ENCODE measurements at regions not wholly inside any gene's neighbourhood (a gene's known extent, or its start where the extent isn't known, plus 50 kb on each side); places are given as distances from the start of the nearest gene placed in this dataset.
"Not testable (repeated sequence)": the region's sequence is repeated elsewhere in the genome, so short reads cannot be mapped to it uniquely, and the experiment has no call there.

- intact Hi-C loops (cut with micrococcal nuclease) = no loop called here
Observed at GRCh38 chr20:52444455-52444854, 252.9 kb upstream of the ZFP64 start.

GRCh38 chr20:52443874-52444273, 252.3 kb upstream of the ZFP64 start:
- intact Hi-C loops (cut with micrococcal nuclease) = no loop called here

GRCh38 chr20:52441710-52442109, 250.1 kb upstream of the ZFP64 start:
- intact Hi-C loops (cut with micrococcal nuclease) = no loop called here

- intact Hi-C loops (cut with micrococcal nuclease) = no loop called here
Observed at GRCh38 chr20:52439375-52439774, 247.8 kb upstream of the ZFP64 start.

GRCh38 chr20:52438326-52438963, 246.9 kb upstream of the ZFP64 start:
- intact Hi-C loops (cut with micrococcal nuclease) = no loop called here

GRCh38 chr20:52434453-52434852, 242.9 kb upstream of the ZFP64 start:
- intact Hi-C loops (cut with micrococcal nuclease) = no loop called here

- intact Hi-C loops (cut with micrococcal nuclease) = no loop called here
Observed at GRCh38 chr20:52434041-52434425, 242.5 kb upstream of the ZFP64 start.

- intact Hi-C loops (cut with micrococcal nuclease) = no loop called here
Observed at GRCh38 chr20:52433326-52434040, 241.9 kb upstream of the ZFP64 start.

GRCh38 chr20:52432740-52433139, 241.2 kb upstream of the ZFP64 start:
- intact Hi-C loops (cut with micrococcal nuclease) = no loop called here

GRCh38 chr20:52429029-52429428, 237.4 kb upstream of the ZFP64 start:
- intact Hi-C loops (cut with micrococcal nuclease) = no loop called here

- intact Hi-C loops (cut with micrococcal nuclease) = no loop called here
Observed at GRCh38 chr20:52427960-52428359, 236.4 kb upstream of the ZFP64 start.

GRCh38 chr20:52426856-52427255, 235.3 kb upstream of the ZFP64 start:
- intact Hi-C loops (cut with micrococcal nuclease) = no loop called here

- intact Hi-C loops (cut with micrococcal nuclease) = no loop called here
Observed at GRCh38 chr20:52425701-52426100, 234.1 kb upstream of the ZFP64 start.

GRCh38 chr20:52425253-52425652, 233.7 kb upstream of the ZFP64 start:
- intact Hi-C loops (cut with micrococcal nuclease) = no loop called here

- intact Hi-C loops (cut with micrococcal nuclease) = not testable (repeated sequence)
Observed at GRCh38 chr20:52424357-52424942, 232.9 kb upstream of the ZFP64 start.

- intact Hi-C loops (cut with micrococcal nuclease) = not testable (repeated sequence)
Observed at GRCh38 chr20:52423536-52424140, 232.1 kb upstream of the ZFP64 start.

GRCh38 chr20:52422574-52423336, 231.2 kb upstream of the ZFP64 start:
- intact Hi-C loops (cut with micrococcal nuclease) = no loop called here

- intact Hi-C loops (cut with micrococcal nuclease) = no loop called here
Observed at GRCh38 chr20:52420805-52421204, 229.2 kb upstream of the ZFP64 start.

- intact Hi-C loops (cut with micrococcal nuclease) = no loop called here
Observed at GRCh38 chr20:52419205-52419604, 227.6 kb upstream of the ZFP64 start.

- intact Hi-C loops (cut with micrococcal nuclease) = no loop called here
Observed at GRCh38 chr20:52416953-52417352, 225.4 kb upstream of the ZFP64 start.

- intact Hi-C loops (cut with micrococcal nuclease) = loop anchor here (2.0 to 5.0 kb wide), 2 partner anchors 661 to 805 kb away; no protein-coding TSS in a partner anchor
Observed at GRCh38 chr20:52411611-52412010, 220.0 kb upstream of the ZFP64 start.
